Tibial nerve (tissue), 4 donors: ENCODE measurements at regions not wholly inside any gene's neighbourhood (a gene's known extent, or its start where the extent isn't known, plus 50 kb on each side); places are given as distances from the start of the nearest gene placed in this dataset.

Source experiments
- DNase-seq, 2 donors: peaks; one replicate each; pipeline ENCODE4 v3.0.0-alpha.2; 2019; ENCODE audit warnings: low spot score in 2 of 2
- H3K27ac ChIP-seq, 4 donors: fragments of 200-600 bp; sonication (generic) in 3 of 4; one replicate each; pipeline ENCODE4 v1.5.1; 2017 to 2019; ENCODE audit warnings: mild to moderate bottlenecking in 1 of 4
- H3K27me3 ChIP-seq, 2 donors: fragments of 200-600 bp; sonication (generic) in 1 of 2; one replicate each; pipeline versions ENCODE4 v1.5.1 to v1.6.0; 2017 to 2019
- H3K36me3 ChIP-seq, 3 donors: fragments of 200-600 bp; sonication (generic); one replicate each; pipeline ENCODE4 v1.5.1; 2018 to 2019
- H3K4me1 ChIP-seq, 4 donors: fragments of 200-600 bp; sonication (generic) in 3 of 4; one replicate each; pipeline ENCODE4 v1.5.1; 2017 to 2019
- H3K4me3 ChIP-seq, 4 donors: fragments of 200-600 bp; sonication (generic) in 3 of 4; one replicate each; pipeline ENCODE4 v1.5.1; 2017 to 2019; ENCODE audit warnings: mild to moderate bottlenecking in 1 of 4, moderate library complexity in 1 of 4
- H3K9me3 ChIP-seq, 4 donors: fragments of 200-600 bp; sonication (generic) in 3 of 4; one replicate each; pipeline ENCODE4 v1.5.1; 2017 to 2019
- CTCF ChIP-seq, 5 experiments: fragments of 200-600 bp in 3 of 5; fragments of 450-650 bp in 2 of 5; sonication (generic) in 3 of 5; IDR thresholded peaks; one replicate each; pipeline ENCODE4 v1.5.1; 2016 to 2019; ENCODE audit warnings: antibody characterized with exemption in 5 of 5, mild to moderate bottlenecking in 3 of 5, moderate library complexity in 2 of 5
- EP300 ChIP-seq, 2 donors: sonication (generic); formaldehyde crosslinking; IDR thresholded peaks; one replicate each; pipeline ENCODE4 v1.6.1; 2017; ENCODE audit warnings: antibody characterized with exemption in 2 of 2, mild to moderate bottlenecking in 1 of 2
- POLR2A ChIP-seq, 2 donors: fragments of 450-650 bp; IDR thresholded peaks; one replicate each; pipeline ENCODE4 v1.6.1; 2017; ENCODE audit warnings: antibody characterized with exemption in 2 of 2, mild to moderate bottlenecking in 2 of 2, moderate library complexity in 2 of 2
- WGBS, 2 donors: methylation state at CpG; one replicate each; pipeline ENCODE4 v1.1.5; 2018; 5-methylcytosine and 5-hydroxymethylcytosine counted together

- DNase-seq, result no peak
- WGBS, 2 donors, result 79 to 88% methylated on average over 1 of the region's 1 CpG
- Histone ChIP-seq H3K9me3 (peaks cover 0 to 2% (median under 1%) of the 10 kb centered on the region in 4 donors), H3K27me3 (no peaks in the 10 kb centered on the region), H3K4me1 (peaks cover 0 to 3% (median 0%) of the 10 kb centered on the region in 4 donors), H3K36me3 (no peaks in the 10 kb centered on the region), H3K27ac (no peak overlapping the region), H3K4me3 (no peak overlapping the region)
- no peak for TF ChIP-seq CTCF (IDR thresholded peaks at IDR 0.05)
- no peak for TF ChIP-seq POLR2A (IDR thresholded peaks at IDR 0.05)
- TF ChIP-seq EP300 (IDR thresholded peaks at IDR 0.05), result no peak
Observed at GRCh38 chr10:32147730-32148129, 91.5 kb upstream of the KIF5B start.

- 84 to 91% methylated on average over 4 of the region's 4 CpGs for WGBS, 2 donors
Observed at GRCh38 chr10:32146166-32146565, 89.9 kb upstream of the KIF5B start.

DNA sequence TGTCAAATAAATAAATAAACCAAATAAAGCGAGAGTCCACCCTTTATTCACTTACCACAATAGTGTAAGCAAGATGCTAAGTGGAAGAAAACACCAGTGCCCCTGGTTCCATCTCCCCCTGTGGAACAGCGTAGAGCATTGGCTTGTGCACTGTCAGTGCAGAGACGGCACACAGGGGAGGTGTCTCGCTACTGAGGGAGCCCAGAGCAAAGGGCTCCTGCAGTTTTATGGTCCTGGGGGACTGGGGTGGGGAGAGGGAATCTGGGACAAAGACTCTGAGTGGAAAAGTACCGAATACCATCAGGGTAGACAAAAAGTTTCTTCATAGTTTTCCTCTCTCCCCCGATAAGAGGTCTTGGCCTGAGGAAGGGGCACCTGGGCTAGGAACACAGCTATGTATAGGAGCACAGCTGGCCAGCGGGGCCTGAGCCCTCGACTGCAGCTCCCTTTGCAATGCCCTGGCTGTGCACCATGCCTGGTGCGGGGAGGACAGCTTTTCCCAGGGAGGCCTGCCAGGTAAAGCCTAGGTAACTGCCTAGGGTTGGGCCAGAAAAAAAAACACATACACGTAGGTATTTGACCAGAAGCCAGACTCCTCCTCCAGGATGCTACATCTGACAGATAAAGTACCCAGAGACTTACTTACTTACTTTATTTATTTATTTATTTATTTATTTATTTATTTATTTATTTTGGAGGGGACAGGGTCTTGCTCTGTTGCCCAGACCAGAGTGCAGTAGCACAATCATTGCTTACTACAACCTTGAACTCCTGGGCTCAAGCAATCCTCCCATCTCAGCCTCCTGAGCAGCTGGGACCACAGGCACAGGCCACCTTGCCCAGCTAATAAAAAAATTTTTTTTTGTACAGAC, 88.8 kb upstream of the KIF5B start:
- Histone ChIP-seq H3K27me3 (no peaks in the 10 kb centered on the region), H3K9me3 (no peaks in the 10 kb centered on the region), H3K4me3 (no peak overlapping the region), H3K36me3 (no peaks in the 10 kb centered on the region), H3K27ac (no peak overlapping the region), H3K4me1 (peaks cover 0 to 6% (median 0%) of the 10 kb centered on the region in 4 donors)
- DNase-seq, result no peak
- TF ChIP-seq CTCF (IDR thresholded peaks at IDR 0.05) (no peak), EP300 (IDR thresholded peaks at IDR 0.05) (no peak), POLR2A (IDR thresholded peaks at IDR 0.05) (no peak)
- WGBS, 2 donors, result 75 to 76% methylated on average over 10 of the region's 10 CpGs

More at GRCh38 chr10:32146166-32146565, 89.9 kb upstream of the KIF5B start:
- no peaks in the 10 kb centered on the region for H3K27me3 ChIP-seq
- H3K27ac ChIP-seq, result no peak overlapping the region
- TF ChIP-seq POLR2A (IDR thresholded peaks at IDR 0.05) (no peak), CTCF (IDR thresholded peaks at IDR 0.05) (no peak), EP300 (IDR thresholded peaks at IDR 0.05) (no peak)
- DNase-seq, result no peak
- H3K9me3 ChIP-seq, result no peaks in the 10 kb centered on the region
- no peaks in the 10 kb centered on the region for H3K36me3 ChIP-seq
- peaks cover 0 to 3% (median 0%) of the 10 kb centered on the region in 4 donors for H3K4me1 ChIP-seq
- no peak overlapping the region for H3K4me3 ChIP-seq

DNA sequence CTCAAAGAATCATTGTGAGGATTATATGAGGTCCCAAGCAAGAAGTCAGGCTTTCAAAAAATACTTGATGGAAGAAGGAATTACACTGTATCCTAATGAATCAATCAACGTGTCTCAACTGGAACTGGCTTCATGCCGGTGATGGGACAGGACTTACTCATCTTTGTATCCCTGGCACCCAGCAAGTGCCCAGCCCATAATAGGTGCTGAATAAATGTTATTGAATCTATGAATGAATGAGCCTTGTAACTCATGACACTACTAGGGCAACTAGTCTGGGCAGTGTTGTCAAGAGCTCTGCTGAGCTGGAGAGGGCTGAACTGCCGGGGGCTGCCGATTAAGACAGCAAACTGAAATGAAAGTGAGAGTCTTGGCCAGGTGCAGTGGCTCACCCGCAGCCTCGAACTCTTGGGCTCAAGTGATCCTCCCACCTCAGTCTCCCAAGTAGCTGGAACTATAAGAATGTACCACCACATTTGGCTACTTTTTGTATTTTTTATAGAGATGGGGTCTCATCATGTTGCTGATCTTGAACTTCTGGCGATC, 87.2 kb upstream of the KIF5B start:
- Histone ChIP-seq H3K4me3 (no peak overlapping the region), H3K27me3 (no peaks in the 10 kb centered on the region), H3K27ac (no peak overlapping the region), H3K36me3 (no peaks in the 10 kb centered on the region), H3K9me3 (no peaks in the 10 kb centered on the region), H3K4me1 (peaks cover 0 to 19% (median 0%) of the 10 kb centered on the region in 4 donors)
- TF ChIP-seq POLR2A (IDR thresholded peaks at IDR 0.05), result no peak
- TF ChIP-seq EP300 (IDR thresholded peaks at IDR 0.05), result no peak
- TF ChIP-seq CTCF (IDR thresholded peaks at IDR 0.05), result no peak
- no peak for DNase-seq
- WGBS, 2 donors, result 92 to 94% methylated on average over 7 of the region's 7 CpGs

GRCh38 chr10:32142646-32143045, 86.4 kb upstream of the KIF5B start:
- DNase-seq, result no peak
- Histone ChIP-seq H3K27me3 (no peaks in the 10 kb centered on the region), H3K4me3 (no peak overlapping the region), H3K9me3 (no peaks in the 10 kb centered on the region), H3K36me3 (no peaks in the 10 kb centered on the region), H3K27ac (no peak overlapping the region), H3K4me1 (peaks cover 0 to 19% (median 0%) of the 10 kb centered on the region in 4 donors)
- 88 to 97% methylated on average over 2 of the region's 2 CpGs for WGBS, 2 donors
- TF ChIP-seq EP300 (IDR thresholded peaks at IDR 0.05) (no peak), CTCF (IDR thresholded peaks at IDR 0.05) (no peak), POLR2A (IDR thresholded peaks at IDR 0.05) (no peak)
